Astrocyte of the cerebellum (primary cell): ENCODE measurements at regions not wholly inside any gene's neighbourhood (a gene's known extent, or its start where the extent isn't known, plus 50 kb on each side); places are given as distances from the start of the nearest gene placed in this dataset.
A peak's percentile ranks its signal among the peaks of the same experiment; 100 is the strongest.

Experiments
- DNase-seq: peaks from one replicate; pipeline ENCODE4 v3.0.0-alpha.2; 2011; ENCODE audit warnings: low read depth
- H3K4me3 ChIP-seq: 2 replicates; pipeline ENCODE4 v1.5.1; 2011; ENCODE audit warnings: mild to moderate bottlenecking, low read depth, low read length, moderate library complexity
- CTCF ChIP-seq: IDR thresholded peaks from 2 replicates; pipeline ENCODE4 v1.5.1; 2012; ENCODE audit warnings: low read length, low read depth, moderate library complexity, mild to moderate bottlenecking; ENCODE audit errors: missing control alignments
- in situ Hi-C: cut with HindIII; loops from 2 replicates; pipeline ENCODE4 v1.10.0; 2017; ENCODE audit warnings: low sequenced_read_pairs

DNA sequence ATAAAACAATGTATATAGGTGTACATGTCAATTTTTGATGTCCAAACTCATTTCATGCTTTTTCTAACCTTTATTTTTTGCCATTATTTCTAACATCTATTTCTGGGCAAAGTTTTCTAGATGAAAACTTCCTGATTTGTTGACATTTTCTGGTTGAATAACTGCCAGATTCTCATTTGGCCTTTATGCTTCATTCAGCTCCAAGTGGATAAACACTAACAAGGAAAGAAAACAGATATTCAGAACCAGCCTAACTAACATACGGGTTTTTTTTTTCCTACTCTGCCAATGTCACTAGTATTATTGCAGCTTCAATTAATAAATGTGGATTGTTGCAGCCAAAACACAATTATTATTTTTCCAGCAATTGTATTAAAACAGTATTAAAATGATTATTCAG is 50.9 kb upstream of the RAP1GDS1 start:
- in situ Hi-C loops, result no loop called here
- H3K4me3 ChIP-seq, result no peak overlapping the region
- no peak for TF ChIP-seq CTCF
- no peak for DNase-seq

DNA sequence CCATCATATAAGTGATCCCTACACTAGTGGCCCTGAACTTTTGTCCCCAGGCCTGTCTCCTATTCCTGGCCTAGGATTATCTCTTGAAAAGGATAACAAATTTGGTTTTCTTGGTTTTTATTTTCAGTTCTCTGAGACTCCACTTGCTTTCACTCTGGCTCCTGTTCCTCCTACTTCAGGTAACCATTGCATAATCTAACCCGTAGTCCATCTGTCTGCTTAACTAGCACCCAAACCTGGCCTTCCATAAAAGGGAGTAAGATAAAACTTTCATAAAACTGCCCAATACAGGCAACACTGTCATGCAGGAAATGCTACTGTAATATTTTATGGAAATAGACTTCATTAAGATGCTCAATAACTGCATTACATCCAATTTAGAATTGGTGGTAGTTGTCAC is 52.1 kb upstream of the RAP1GDS1 start:
- in situ Hi-C loops, result no loop called here

GRCh38 chr4:98204236-98204553 is 57.0 kb upstream of the RAP1GDS1 start:
- in situ Hi-C loops, result no loop called here
- no peak overlapping the region for H3K4me3 ChIP-seq
- no peak for TF ChIP-seq CTCF
- no peak for DNase-seq

More for the DNA sequence above, 52.1 kb upstream of the RAP1GDS1 start:
- no peak for DNase-seq
- H3K4me3 ChIP-seq, result no peak overlapping the region
- TF ChIP-seq CTCF, result no peak

- TF ChIP-seq CTCF, result no peak
- DNase-seq, result no peak
- in situ Hi-C loops, result no loop called here
- H3K4me3 ChIP-seq, result no peak overlapping the region
Measured at GRCh38 chr4:98203332-98204235, 57.6 kb upstream of the RAP1GDS1 start.

GRCh38 chr4:98202907-98203306 is 58.3 kb upstream of the RAP1GDS1 start:
- no peak for DNase-seq
- no peak overlapping the region for H3K4me3 ChIP-seq
- in situ Hi-C loops, result no loop called here
- no peak for TF ChIP-seq CTCF

GRCh38 chr4:98199247-98199646 is 56.0 kb upstream of the STPG2 start:
- in situ Hi-C loops, result no loop called here
- no peak overlapping the region for H3K4me3 ChIP-seq
- no peak for DNase-seq
- TF ChIP-seq CTCF, result peak; percentile 25

DNA sequence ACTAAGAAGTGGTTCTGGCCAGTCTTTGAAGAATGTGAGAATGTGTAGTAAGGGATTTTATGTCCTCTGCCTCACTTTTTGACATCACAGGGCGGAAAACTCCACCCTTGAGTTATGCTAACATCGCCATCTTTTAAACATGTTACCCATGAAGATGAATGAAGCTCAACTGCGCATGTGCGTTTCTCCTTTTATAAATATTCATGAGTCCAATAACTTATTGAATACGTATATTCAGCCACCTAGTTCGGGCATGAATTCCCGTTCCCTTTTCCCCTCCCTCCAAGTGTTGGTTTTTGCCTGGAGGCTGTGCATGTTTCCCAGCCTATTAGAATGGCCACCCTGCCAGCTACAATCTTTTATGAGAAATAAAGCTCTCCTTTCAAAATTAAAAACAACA is 51.7 kb upstream of the STPG2 start:
- no peak overlapping the region for H3K4me3 ChIP-seq
- in situ Hi-C loops, result no loop called here
- no peak for DNase-seq
- TF ChIP-seq CTCF, result no peak
